H1 (cell line): ENCODE measurements at regions not wholly inside any gene's neighbourhood (a gene's known extent, or its start where the extent isn't known, plus 50 kb on each side); places are given as distances from the start of the nearest gene placed in this dataset.
"Not testable (repeated sequence)": the region's sequence is repeated elsewhere in the genome, so short reads cannot be mapped to it uniquely, and the experiment has no call there.

Source experiments
- CTCF ChIA-PET: fragments of 300-600 bp; sonication (Branson Sonifier 250); formaldehyde crosslinking; loops from one replicate; lab custom pipeline; 2021; ENCODE audit not compliant: partially characterized antibody; lab: Charles Lee
- POLR2A ChIA-PET: fragments of 300-600 bp; sonication (Branson Sonifier 250); formaldehyde crosslinking; loops from one replicate; lab custom pipeline; 2021; ENCODE audit warnings: inconsistent platforms; ENCODE audit not compliant: partially characterized antibody; lab: Charles Lee
- DNase-seq, 2 experiments: peaks; one replicate each; pipeline versions ENCODE4 v3.0.0 to v3.0.0-alpha.2; 2010 to 2022; ENCODE audit warnings: low spot score in 2 of 2, low read depth in 1 of 2, mixed read lengths in 1 of 2
- FAIRE-seq: peaks from 2 replicates; lab custom pipeline; 2011; peaks lifted over from hg19 to GRCh38; lab: Jason Lieb, UNC
- H2AFZ ChIP-seq: 2 replicates; pipeline ENCODE4 v1.8.1; 2012; ENCODE audit warnings: low read length, inconsistent platforms
- H2AK5ac ChIP-seq: 2 replicates; pipeline ENCODE4 v1.6.1; 2013; ENCODE audit warnings: low read depth, low read length
- H2BK120ac ChIP-seq: replicated peaks from 2 replicates; pipeline ENCODE3; 2013; ENCODE audit warnings: low read depth, low read length, inconsistent platforms
- H2BK12ac ChIP-seq: 2 replicates; pipeline ENCODE4 v1.6.1; 2013; ENCODE audit warnings: low read depth, low read length
- H2BK15ac ChIP-seq: 2 replicates; pipeline ENCODE4 v1.6.1; 2013; ENCODE audit warnings: low read length
- H2BK20ac ChIP-seq: 2 replicates; pipeline ENCODE4 v1.6.1; 2013; ENCODE audit warnings: low read length
- H2BK5ac ChIP-seq: 2 replicates; pipeline ENCODE4 v1.6.1; 2013; ENCODE audit warnings: low read depth, low read length
- H3K14ac ChIP-seq: 2 replicates; pipeline ENCODE4 v1.6.1; 2013; ENCODE audit warnings: inconsistent platforms; ENCODE audit not compliant: insufficient read length
- H3K18ac ChIP-seq: 2 replicates; pipeline ENCODE4 v1.6.1; 2013; ENCODE audit warnings: low read length; ENCODE audit errors: extremely low read depth
- H3K23ac ChIP-seq: 2 replicates; pipeline ENCODE4 v1.6.1; 2013; ENCODE audit warnings: inconsistent platforms; ENCODE audit not compliant: insufficient read length
- H3K23me2 ChIP-seq: 2 replicates; pipeline ENCODE4 v1.6.1; 2013; ENCODE audit warnings: low read depth, low read length
- H3K27ac ChIP-seq: 2 replicates; pipeline ENCODE4 v1.6.1; 2011; ENCODE audit warnings: low read depth, low read length, inconsistent platforms
- H3K27me3 ChIP-seq, 4 experiments: replicated peaks in 1 of 4; 1 replicate in 1 of 4; 2 replicates in 3 of 4; pipeline versions ENCODE4 v1.6.1 to v1.8.1; 2011 to 2013; ENCODE audit warnings: low read length in 3 of 4, mild to moderate bottlenecking in 3 of 4, inconsistent platforms in 2 of 4, mixed read lengths in 2 of 4, moderate library complexity in 1 of 4; ENCODE audit not compliant: control insufficient read depth in 3 of 4, insufficient read depth in 3 of 4; ENCODE audit errors: extremely low read depth in 1 of 4
- H3K36me3 ChIP-seq, 4 experiments: 2 replicates each; pipeline versions ENCODE4 v1.6.1 to v1.8.1; 2011 to 2013; ENCODE audit warnings: mild to moderate bottlenecking in 4 of 4, low read length in 3 of 4, moderate library complexity in 2 of 4, control low read depth in 1 of 4, inconsistent platforms in 1 of 4; ENCODE audit not compliant: insufficient read depth in 4 of 4, control insufficient read depth in 2 of 4
- H3K4ac ChIP-seq: replicated peaks from 2 replicates; pipeline ENCODE3; 2013; ENCODE audit warnings: low read length, low read depth, mixed read lengths, inconsistent platforms; ENCODE audit not compliant: insufficient read length
- H3K4me1 ChIP-seq, 4 experiments: replicated peaks in 1 of 4; 1 replicate in 1 of 4; 2 replicates in 3 of 4; pipeline versions ENCODE4 v1.6.1 to v1.8.1; 2011 to 2013; ENCODE audit warnings: low read length in 3 of 4, inconsistent platforms in 2 of 4, mixed read lengths in 1 of 4; ENCODE audit not compliant: insufficient read depth in 4 of 4, control insufficient read depth in 3 of 4
- H3K4me2 ChIP-seq, 2 experiments: 2 replicates each; pipeline versions ENCODE4 v1.6.1 to v1.8.1; 2011 to 2013; ENCODE audit warnings: low read depth in 2 of 2, low read length in 2 of 2, control low read depth in 1 of 2, inconsistent platforms in 1 of 2, mild to moderate bottlenecking in 1 of 2; ENCODE audit not compliant: insufficient read depth in 1 of 2
- H3K4me3 ChIP-seq, 4 experiments: fragments of 200-600, 300-600 bp in 1 of 4; sonication (generic), shearing (Covaris generic), sonication (Bioruptor Twin) in 1 of 4; 2 replicates each; pipeline versions ENCODE4 v1.5.1 to v1.8.1; 2011 to 2016; ENCODE audit warnings: low read length in 4 of 4, low read depth in 3 of 4, control low read depth in 2 of 4, inconsistent platforms in 2 of 4, mild to moderate bottlenecking in 2 of 4, mixed read lengths in 1 of 4, moderate library complexity in 1 of 4; ENCODE audit not compliant: insufficient read depth in 2 of 4; ENCODE audit errors: extremely low read depth in 1 of 4
- H3K56ac ChIP-seq: replicated peaks from 2 replicates; pipeline ENCODE3; 2013; ENCODE audit warnings: low read depth, mild to moderate bottlenecking, mixed read lengths, low read length, inconsistent platforms; ENCODE audit not compliant: insufficient read length
- H3K79me1 ChIP-seq: 2 replicates; pipeline ENCODE4 v1.6.1; 2013; ENCODE audit warnings: low read depth, low read length, control low read depth
- H3K79me2 ChIP-seq, 2 experiments: 2 replicates each; pipeline versions ENCODE4 v1.6.1 to v1.8.1; 2012 to 2013; ENCODE audit warnings: low read length in 2 of 2, mild to moderate bottlenecking in 2 of 2, inconsistent platforms in 1 of 2; ENCODE audit not compliant: insufficient read depth in 2 of 2, control insufficient read depth in 1 of 2
- H3K9ac ChIP-seq, 4 experiments: replicated peaks in 1 of 4; 1 replicate in 1 of 4; 2 replicates in 3 of 4; pipeline versions ENCODE4 v1.6.1 to v1.8.1; 2011 to 2013; ENCODE audit warnings: low read depth in 3 of 4, low read length in 3 of 4, control low read depth in 2 of 4, mild to moderate bottlenecking in 2 of 4, moderate library complexity in 2 of 4, inconsistent platforms in 1 of 4; ENCODE audit errors: extremely low read depth in 1 of 4
- H3K9me3 ChIP-seq, 2 experiments: 2 replicates each; pipeline versions ENCODE4 v1.6.1 to v1.8.1; 2012 to 2013; ENCODE audit warnings: mild to moderate bottlenecking in 2 of 2, moderate library complexity in 2 of 2, control low read depth in 1 of 2, inconsistent platforms in 1 of 2, low read depth in 1 of 2, low read length in 1 of 2, mixed read lengths in 1 of 2; ENCODE audit not compliant: insufficient read depth in 2 of 2
- H4K20me1 ChIP-seq, 2 experiments: replicated peaks in 1 of 2; 2 replicates each; pipeline versions ENCODE3 to v1.8.1; 2011 to 2013; ENCODE audit warnings: inconsistent platforms in 2 of 2, low read length in 2 of 2, mild to moderate bottlenecking in 1 of 2; ENCODE audit not compliant: insufficient read depth in 2 of 2, control insufficient read depth in 1 of 2
- H4K5ac ChIP-seq: 2 replicates; pipeline ENCODE4 v1.6.1; 2013; ENCODE audit warnings: low read length, low read depth, mixed read lengths, inconsistent platforms; ENCODE audit not compliant: insufficient read length
- H4K8ac ChIP-seq: 2 replicates; pipeline ENCODE4 v1.8.0; 2013; ENCODE audit warnings: mild to moderate bottlenecking, moderate library complexity, low read length, inconsistent platforms; ENCODE audit not compliant: insufficient read depth; ENCODE audit errors: extremely low read depth
- H4K91ac ChIP-seq: replicated peaks from 2 replicates; pipeline ENCODE3; 2013; ENCODE audit warnings: low read length, mixed read lengths, inconsistent platforms; ENCODE audit not compliant: insufficient read length
- WGBS, 2 experiments: shearing (Covaris generic) in 1 of 2; methylation state at CpG; one replicate each; pipeline versions ENCODE4 v1.1.6 to v1.1.7; 2013 to 2015; ENCODE audit warnings: low lambda C conversion rate in 2 of 2, mixed read lengths in 2 of 2, inconsistent platforms in 1 of 2, low coverage in 1 of 2, missing lambda C conversion rate in 1 of 2; ENCODE audit not compliant: insufficient replicate concordance in 2 of 2, insufficient coverage in 1 of 2, insufficient read length in 1 of 2; ENCODE audit errors: extremely low coverage in 1 of 2, missing lambda C conversion rate in 1 of 2; 5-methylcytosine and 5-hydroxymethylcytosine counted together

- H3K36me3 ChIP-seq, H3K79me2 ChIP-seq, H3K4me1 ChIP-seq, H3K79me1 ChIP-seq, H3K14ac ChIP-seq, CTCF ChIA-PET, H3K56ac ChIP-seq, H4K91ac ChIP-seq, H2BK120ac ChIP-seq, H2BK12ac ChIP-seq, H2BK20ac ChIP-seq, H3K23ac ChIP-seq, H2AFZ ChIP-seq, H3K23me2 ChIP-seq, H4K20me1 ChIP-seq, H3K9ac ChIP-seq, H3K4ac ChIP-seq, POLR2A ChIA-PET, H2BK15ac ChIP-seq, H2BK5ac ChIP-seq, H4K5ac ChIP-seq, DNase-seq, H3K27me3 ChIP-seq, H3K9me3 ChIP-seq, H3K4me3 ChIP-seq, H3K27ac ChIP-seq, H3K18ac ChIP-seq, H2AK5ac ChIP-seq, H4K8ac ChIP-seq, FAIRE-seq, H3K4me2 ChIP-seq: not testable (repeated sequence)
- WGBS, 2 experiments: 85% methylated on average over 4 of the region's 4 CpGs; no CpG with 5 or more reads in 1 of the 2 experiments
These were observed 508.7 kb downstream of the RPIA start for GRCh38 chr2:89200247-89200527.

GRCh38 chr2:89202518-89202917, 511.0 kb downstream of the RPIA start:
- H3K4me3 ChIP-seq, H2BK12ac ChIP-seq, CTCF ChIA-PET, H4K20me1 ChIP-seq, H3K4me1 ChIP-seq, H2BK120ac ChIP-seq, H3K23me2 ChIP-seq, POLR2A ChIA-PET, H4K8ac ChIP-seq, H3K27me3 ChIP-seq, H4K91ac ChIP-seq, H3K14ac ChIP-seq, DNase-seq, FAIRE-seq, H2BK15ac ChIP-seq, H3K56ac ChIP-seq, H3K79me2 ChIP-seq, H3K4me2 ChIP-seq, H2BK5ac ChIP-seq, H4K5ac ChIP-seq, H3K27ac ChIP-seq, H3K36me3 ChIP-seq, H3K18ac ChIP-seq, H3K9me3 ChIP-seq, H3K23ac ChIP-seq, H2AFZ ChIP-seq, H3K79me1 ChIP-seq, H3K9ac ChIP-seq, H3K4ac ChIP-seq, H2BK20ac ChIP-seq, H2AK5ac ChIP-seq: not testable (repeated sequence)
- WGBS, 2 experiments: 67% methylated on average over 1 of the region's 1 CpG; no CpG with 5 or more reads in 1 of the 2 experiments
